HG03378 (cell line): ENCODE measurements at regions not wholly inside any gene's neighbourhood (a gene's known extent, or its start where the extent isn't known, plus 50 kb on each side); places are given as distances from the start of the nearest gene placed in this dataset.

ENCODE experiments used
- ATAC-seq: cut with Tn5 transposase; IDR thresholded peaks from one replicate; pipeline ENCODE4 v1.9.1; 2021; ENCODE audit warnings: mild to moderate bottlenecking, moderate library complexity; ENCODE audit not compliant: unreplicated experiment

DNA sequence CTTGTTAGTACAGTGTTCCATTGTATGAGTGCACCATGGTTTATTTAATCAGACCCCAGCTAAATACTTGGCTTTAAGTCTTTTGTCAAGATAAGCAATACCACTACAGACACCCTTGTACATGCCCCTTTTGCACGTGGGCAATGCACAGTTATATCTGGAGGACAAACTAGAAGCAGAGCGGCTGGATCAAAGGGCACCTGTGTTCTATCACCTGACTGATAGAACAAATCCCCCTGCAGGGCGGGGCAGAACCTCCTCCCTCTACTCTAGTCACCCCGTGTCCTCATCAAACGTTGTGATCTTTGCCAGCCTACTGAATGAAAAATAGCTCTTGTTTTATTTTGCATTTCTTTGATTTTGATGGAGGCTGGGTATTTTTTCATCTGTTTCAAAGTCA, 314.9 kb downstream of the TLE3 start:
- no peak for ATAC-seq

DNA sequence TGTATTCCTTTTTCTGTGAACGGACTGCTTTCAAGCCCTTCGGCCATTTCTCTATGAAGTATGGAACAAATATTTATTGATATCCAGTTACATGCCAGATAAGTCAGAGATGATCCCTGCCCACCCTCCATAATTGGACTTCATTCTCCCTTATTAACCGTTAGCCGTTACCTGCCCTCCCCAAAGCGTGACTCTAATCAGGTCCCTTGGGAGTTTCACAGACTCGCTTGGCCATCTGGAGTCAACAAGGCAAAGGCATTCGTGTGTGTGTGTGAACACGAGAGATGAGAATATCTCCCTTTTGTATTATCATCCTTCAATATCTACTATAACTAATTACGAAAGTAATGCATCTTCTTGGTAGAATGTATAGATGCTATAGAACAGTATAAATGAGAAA, 314.5 kb downstream of the TLE3 start:
- no peak for ATAC-seq

DNA sequence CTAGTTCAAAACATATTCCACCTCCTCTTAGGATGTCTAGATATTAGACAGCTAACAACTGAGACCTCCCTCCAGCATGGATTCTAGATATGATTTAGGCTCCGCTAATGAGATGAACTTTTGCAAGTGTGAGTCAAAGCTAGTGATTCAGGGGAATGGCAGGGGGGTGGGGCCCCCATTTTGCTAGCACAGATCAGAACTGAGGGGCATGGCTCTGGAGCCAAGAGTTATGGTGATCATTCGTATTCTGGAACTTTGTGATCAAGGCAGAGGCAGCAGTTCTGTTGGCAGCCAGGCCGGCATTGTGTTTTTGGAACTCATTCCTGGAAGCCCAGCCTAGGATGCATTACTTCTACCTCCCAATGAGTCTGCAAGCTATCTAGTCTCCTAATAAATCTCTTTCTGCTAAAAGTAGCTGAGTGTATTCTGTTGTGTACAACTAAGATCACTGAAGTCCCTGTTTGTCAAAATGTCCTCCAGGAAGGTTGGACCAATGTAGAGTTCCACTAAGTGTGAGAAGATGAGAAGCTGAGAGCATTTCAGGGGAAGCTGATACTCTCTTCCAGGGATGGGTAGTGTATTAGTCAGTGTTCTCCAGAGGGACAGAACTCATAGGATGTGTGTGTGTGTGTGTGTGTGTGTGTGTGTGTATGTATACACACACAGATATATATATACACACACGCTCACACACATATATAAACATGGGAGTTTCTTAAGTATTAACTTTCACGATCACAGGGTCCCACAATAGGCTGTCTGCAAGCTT, 312.7 kb downstream of the TLE3 start:
- ATAC-seq, result no peak

DNA sequence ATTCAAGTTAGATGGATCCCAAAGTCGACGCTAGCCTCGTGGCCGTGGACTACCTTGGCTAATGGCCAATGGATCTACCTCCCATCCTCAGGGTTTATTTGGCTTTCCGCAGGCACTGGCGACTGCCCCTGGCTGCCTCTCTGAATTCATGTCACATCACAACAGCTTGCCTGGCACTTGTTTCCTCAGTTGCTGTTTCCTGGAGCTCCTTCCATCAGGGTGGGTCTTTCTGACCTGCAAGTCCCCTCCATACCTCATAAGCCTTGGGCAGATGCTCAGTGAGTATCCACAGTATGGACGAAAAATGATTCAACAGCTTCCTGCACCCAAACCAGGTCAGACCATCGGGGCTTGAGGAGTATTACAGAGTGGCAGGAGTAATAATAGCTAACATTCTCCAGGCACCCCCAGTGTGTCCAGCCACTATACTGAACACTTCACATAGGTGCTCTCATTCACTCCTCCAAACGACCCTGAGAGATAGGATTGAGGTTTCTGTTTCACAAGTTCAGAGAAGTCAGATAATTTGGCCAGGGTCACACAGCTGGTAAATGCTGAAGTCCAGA, 311.5 kb downstream of the TLE3 start:
- ATAC-seq, result no peak

DNA sequence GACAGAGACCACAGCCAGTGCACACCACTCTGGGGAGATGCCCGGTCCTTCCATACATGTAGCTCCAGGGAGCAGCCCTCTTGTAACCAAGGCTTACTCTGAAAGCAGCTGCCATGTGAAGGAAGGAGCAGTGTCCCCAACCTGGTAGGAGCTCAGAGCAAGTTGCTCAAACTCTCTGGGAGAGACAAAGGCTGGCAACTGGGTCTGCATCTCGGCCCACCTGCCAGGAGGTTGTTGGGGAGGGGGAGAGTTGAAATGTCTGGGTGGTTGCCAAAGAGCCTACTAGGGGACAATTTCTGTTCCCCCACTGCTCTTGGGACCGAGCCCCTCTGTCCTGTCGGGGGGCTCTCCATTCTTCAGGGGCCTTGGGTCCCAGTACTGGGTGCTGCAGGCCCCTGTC, 309.9 kb downstream of the TLE3 start:
- ATAC-seq, result no peak

DNA sequence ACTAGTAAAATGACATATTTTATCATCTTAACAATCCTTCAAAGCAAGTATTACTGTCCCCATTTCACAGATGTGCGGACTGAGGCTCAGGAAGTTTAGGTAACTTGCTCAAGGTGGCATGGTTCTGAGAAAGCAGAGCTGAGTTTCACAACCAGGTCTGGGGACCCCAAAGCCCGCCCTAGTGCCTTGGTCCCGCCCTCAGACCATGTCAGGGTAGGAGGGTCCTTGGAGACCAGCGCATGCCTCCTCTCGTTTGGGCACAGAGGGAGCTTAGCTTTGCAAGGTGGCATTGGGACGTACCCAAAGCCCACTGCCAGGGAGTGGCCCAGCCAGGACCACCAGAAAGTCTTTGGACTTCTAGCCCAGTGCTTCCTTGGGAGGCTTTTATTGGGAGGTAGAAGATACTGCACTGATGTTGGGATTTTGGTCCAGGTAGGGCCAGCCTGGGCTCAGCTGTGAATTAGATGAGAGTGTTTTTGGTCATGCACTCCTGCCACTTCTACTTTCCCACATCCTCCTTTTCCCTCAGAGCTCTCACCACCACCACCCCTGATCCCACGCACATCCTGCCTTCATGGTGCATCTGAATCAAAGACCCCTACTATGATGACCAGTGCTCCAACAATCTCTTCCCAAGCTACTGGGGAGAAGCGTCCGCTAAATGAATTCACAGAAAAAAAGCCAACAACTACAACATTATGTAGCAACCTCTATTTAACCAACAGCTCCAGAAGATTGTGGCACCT, 307.9 kb downstream of the TLE3 start:
- no peak for ATAC-seq

DNA sequence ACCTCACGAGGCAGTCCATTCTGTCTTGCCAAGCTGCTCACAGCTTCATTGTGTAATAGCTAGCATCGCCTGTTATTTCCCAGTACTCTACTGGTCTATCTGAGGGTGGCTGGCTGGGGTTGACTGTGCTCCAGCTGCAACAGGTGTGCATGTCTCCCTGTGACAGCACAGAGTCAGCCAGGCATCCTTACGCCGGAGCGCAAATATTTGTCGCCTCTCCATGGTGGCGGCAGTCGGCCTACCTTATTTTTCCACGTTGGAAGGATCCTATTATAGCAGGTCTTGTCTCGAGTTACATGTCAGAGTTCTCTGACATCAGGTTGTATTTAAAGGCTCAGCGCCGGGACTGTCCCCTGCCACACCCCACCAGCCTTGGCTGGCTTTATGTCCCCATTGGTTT, 307.1 kb downstream of the TLE3 start:
- no peak for ATAC-seq

DNA sequence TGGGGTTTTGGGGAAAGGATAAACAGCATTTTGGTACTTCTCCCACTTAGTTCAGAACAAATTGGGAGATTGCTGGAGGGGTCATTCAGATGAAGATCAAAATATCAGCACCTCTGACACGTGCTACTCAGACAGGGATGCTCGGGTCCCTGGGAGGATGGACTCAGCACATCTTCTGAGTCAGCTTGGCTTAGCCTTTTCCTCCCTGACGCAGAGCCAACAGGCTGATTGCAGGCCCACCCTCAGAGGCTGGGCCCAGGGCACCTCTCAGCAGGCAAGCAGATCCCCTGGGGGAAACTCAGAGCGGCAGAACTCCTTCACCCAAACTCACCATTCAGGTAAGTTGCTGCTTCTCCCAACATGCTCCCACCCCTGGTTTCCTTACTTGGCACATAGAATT, 304.9 kb downstream of the TLE3 start:
- no peak for ATAC-seq

DNA sequence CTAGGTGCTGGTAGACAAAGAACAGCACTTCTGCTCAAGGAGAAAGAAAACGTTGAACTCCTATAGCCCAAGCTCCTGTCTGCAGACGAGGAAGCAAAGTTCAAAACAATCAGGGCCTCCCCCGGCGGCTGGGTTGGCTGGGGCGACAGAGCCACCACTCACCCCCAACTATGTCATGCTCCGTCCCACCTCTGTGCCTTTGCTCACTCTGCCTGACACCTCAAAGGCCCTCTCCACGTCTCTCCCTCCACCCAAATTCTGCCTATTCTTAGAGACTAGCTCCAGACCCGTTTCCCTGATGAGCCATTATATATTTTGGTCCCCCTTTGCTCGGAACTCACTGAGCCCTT, 304.3 kb downstream of the TLE3 start:
- ATAC-seq, result no peak

DNA sequence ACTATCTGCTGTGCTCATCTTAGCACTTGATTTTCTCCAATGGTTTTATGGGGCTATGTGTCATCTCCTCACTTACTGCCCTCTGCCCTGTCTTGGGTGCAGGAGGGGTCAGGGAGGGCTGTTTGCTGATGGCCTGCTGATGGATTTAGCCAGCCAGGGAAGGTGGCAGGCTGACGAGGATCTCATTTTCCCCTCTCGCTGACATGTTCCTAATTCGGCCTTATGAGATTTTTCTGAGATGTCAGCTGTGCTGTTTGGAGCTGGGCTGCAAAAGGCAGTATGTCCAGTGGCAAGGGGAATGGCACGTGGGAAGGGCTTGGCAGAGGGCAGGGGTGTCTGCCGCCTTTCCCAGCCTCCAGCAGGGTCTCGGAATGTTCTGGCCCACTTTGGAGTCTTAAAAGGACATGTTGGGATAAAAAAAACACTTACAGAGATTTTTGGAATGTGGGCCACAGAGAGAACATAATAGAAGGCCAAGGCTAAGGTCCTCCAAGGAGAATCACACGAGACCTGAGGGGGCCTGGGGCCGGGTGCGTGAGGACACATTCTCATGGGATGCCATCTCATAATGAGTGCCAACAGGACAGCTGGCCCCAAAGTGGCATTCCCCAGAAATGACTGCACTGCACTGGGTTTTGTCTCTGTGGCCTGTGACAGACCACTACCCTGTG, 303.8 kb downstream of the TLE3 start:
- ATAC-seq, result no peak

DNA sequence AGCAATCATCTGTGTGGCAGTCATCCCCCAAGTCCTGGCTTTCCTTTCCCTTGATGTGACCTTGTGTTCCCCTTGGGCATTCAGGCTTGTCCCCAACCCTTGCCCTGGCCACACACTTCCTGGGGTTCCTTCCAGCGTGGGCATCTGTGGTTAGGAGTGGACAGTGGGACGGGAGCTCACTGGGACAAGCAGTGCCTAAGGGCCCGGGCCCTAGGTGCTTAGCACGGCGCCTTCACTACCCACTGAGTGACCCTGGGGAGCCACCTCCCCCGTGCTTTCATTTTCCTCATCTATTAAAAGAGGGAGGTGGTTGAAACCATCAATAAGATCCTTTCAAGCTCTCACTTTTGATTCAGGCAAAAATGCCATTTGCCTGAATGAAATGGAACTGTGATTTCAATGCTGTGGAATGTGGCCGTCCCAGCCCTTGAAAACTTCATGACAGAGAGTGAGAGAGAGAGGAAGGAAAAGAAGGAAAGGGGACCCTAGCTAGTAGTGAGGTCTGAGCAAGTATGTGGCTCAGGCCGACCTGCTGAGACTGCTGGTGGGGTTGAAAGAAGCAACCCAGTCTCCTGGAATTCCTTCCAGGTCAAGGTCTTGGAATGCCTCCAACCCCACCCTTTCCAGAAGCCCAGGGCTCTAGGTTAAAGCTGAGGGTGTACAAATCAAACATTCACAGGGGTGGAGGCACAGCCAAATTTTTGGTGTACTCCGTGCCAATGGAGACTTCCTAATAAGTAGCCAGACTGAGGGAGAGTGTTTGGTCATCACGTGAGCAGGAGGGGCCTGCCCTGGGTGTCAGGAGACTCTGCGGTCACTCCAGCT, 302.9 kb downstream of the TLE3 start:
- no peak for ATAC-seq

DNA sequence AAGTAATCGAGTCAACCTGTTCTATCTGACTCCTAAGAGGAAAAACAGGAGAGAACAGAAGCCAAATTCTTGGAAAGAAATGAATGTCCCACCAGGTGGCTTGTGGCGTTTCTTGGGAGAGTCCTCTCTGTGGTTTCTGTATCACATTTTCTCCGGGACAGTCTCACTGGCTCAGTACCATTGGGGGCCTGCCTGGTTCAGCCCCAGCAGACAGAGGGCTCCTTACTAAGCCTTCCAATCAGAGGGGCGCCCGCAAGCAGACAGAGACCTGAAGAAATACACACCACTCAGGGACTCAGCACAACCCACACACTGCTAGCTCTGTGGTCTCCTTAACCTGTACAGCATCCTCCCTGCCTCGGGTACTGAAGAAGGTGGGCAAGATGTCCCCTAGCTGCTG, 302.1 kb downstream of the TLE3 start:
- ATAC-seq, result no peak

DNA sequence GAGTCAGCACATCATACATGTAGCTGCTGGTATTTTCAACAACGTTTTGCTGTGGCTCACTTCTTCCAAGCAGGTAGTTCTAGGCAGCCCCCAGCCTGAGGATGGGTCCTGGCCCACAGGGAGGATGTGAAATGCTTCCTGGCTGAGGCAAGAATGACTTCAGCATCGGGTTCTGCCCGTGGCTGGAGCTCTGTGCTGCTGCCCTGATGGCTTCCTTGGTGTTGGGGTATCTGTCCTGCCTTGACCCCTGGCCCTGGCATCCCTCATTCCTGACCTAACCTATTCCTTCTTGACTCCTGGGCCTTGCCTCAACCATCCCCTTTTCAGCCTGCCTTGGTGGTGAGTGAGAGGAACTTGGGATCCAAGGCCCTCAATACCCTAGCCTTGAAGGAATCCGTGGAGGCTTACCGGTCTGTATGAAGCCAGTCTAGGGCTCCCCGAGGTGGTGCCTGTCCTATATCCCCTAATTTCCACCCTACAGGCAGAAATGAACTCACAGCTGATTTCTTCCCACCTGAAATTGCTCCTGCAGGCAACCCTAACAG, 300.6 kb downstream of the TLE3 start:
- ATAC-seq, result no peak

DNA sequence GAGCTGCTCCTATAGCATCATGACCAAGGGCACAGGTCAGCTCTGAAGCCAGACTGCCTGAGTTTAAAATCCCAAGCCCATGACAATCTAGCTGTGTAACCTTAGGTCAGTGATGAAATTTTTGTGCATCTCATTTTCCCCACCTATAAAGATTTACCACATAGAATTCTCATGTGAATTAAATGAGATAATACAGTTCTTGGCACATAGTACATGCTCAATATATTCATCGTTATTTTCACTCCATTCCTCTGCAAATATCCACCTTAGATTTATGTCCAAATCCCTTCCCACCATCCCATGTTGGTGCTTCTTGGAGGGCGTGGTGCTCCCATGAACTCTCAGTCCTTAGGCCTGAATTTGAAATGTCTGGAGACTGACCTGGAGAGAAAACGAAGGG, 300.1 kb downstream of the TLE3 start:
- no peak for ATAC-seq

DNA sequence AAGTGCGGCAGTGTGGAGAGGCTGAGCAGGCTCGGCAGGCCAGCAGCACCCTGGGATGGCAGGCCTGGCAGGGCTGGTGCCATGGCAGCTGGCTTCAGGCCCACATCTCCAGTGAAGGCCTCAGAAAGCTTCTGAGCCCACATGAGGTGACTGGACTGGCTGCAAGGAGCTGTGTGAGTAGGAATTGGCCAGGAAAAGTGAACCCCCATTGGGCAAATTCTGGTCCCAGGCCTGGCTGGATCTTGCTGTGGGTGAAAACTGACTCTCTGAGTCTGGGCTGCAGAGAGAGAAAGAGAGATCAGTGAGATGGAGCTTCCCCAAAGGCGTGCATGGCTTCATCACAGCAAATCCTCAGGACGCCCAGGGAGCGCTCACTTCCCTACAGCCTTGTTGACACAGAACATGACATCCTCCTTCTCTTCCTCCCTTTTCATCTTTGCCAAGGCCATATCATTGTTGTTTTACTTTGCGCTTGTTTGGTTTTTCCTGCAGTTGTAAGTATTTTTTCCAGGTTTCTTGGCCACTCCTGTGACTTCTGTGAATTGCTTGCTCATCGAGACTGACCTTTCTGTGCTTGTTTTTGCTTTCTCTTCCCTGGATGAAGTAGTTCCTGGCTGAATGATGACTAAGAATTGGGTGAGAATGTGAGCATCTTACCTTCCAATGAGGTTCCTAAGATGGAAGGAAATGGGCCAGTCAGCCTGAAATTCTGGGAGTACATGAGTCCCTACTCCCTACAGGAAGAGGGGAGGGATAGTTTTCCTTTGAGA, 299.1 kb downstream of the TLE3 start:
- no peak for ATAC-seq

DNA sequence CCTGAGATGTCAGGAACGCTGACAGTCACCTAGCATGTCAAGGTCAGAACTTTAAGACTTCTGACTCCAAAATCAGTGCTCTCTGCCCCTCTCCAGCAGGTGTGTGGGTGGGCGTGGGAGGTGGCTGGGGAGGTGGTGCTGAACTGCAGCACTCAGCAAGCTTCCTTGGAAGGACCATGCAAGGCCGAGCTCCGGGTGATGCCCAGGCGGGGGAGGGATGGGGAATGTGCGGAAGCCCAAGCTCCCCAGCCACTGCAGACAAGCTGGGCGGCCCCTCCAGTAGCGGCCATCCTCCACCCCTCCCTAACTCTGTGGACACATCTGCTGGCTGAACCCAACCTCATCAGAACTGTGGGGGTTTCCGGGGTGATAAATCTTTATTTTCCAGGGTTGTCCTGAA, 296.6 kb downstream of the TLE3 start:
- no peak for ATAC-seq

DNA sequence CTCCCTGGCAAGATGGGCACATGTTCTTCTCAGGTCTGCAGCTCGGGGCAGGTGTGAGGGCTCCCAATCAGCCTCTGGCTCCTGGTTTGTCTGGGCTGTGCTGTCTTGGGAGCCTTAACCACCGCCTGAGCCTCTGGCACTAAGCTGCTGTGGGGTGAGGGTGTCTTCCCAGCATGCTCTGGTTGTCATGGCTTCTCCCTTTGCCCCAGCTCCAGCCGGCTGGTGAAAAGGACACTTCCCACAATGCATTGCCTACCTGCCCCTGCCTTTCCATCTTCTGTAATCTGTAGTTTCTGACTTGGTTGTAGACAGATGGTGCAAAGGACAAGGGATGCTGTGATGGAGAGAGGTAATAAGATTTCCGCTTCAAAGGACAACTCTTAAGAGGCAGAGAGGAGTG, 295.3 kb downstream of the TLE3 start:
- ATAC-seq, result no peak

DNA sequence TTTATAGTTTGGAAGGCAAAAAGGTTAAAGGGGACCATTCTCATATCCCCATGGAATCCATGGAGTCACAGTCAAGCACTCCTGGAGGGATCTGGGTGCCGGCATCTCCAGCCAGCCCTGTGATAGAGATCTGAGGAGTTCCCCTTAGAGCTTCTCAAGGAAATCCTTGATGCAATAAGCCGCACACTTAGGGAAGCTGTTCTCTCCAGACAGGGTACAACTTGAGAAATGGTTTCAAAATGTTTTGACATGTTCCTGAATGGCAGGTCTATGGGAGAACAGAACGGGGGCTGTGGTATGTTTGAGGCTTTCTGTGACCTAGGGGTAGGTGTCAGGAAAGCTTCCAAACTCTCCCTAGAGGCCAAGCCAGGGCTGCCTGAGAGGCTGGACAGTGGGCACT, 292.9 kb downstream of the TLE3 start:
- ATAC-seq, result no peak

DNA sequence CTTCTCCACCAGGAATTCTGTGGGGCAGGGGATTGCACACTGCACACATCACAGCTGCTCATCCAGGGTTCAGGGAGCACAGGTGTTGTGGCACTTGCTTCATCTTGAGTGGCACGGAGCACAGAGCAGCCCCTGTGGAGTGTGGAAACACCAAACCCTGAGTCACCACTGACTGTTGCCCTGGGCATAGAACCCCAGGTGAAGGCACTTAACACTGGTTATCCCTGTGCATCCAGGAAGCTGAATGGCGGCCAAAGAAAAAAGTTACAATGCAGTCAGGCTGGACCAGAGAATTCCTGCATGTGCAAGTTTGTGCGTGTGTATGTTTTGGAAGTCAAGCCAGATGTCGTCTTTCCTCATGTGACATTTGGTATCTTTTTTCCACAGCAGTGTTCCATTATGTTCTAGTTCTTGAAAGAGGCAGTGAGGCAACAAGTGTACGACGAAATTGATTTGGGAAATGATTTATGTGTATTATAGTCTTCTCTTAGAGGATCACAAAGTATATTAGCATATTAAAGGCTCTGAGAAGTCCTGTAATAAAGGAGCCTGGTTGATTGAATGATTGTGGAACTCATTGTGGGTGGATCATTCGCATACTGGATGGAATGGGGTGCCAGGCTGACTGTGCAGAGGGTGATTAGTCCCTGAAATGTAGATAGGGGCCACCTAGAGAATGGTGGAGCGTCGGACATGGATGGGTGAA, 292.3 kb downstream of the TLE3 start:
- ATAC-seq, result no peak
